SK-N-SH (cell line): ENCODE measurements at regions not wholly inside any gene's neighbourhood (a gene's known extent, or its start where the extent isn't known, plus 50 kb on each side); places are given as distances from the start of the nearest gene placed in this dataset.

Source experiments
- CTCF ChIA-PET: fragments of 300-600, 350-600 bp; formaldehyde crosslinking; extraction: SDS; loops from one replicate; lab custom pipeline; 2021; lab: Yijun Ruan, JAX
- POLR2A ChIA-PET: fragments of 350-600 bp; sonication (Branson Sonifier 250); formaldehyde crosslinking; extraction: SDS; loops from one replicate; lab custom pipeline; 2020; ENCODE audit warnings: antibody characterized with exemption, inconsistent platforms; lab: Yijun Ruan, JAX
- DNase-seq: peaks from one replicate; pipeline ENCODE4 v3.0.0; 2012
- H2AFZ ChIP-seq: fragments of 200-600 bp; sonication (generic); 2 replicates; pipeline ENCODE4 v1.8.1; 2016; ENCODE audit warnings: antibody characterized with exemption, mild to moderate bottlenecking, low read depth
- H3F3A ChIP-seq: fragments of 200-600 bp; sonication (generic); replicated peaks from 2 replicates; pipeline ENCODE3; 2016; ENCODE audit warnings: antibody characterized with exemption, mild to moderate bottlenecking; ENCODE audit not compliant: insufficient read depth
- H3K27ac ChIP-seq, 2 experiments: fragments of 200-500 bp in 1 of 2; fragments of 200-600 bp in 1 of 2; sonication (Bioruptor generic) in 1 of 2; sonication (generic), shearing (Covaris generic) in 1 of 2; 2 replicates each; pipeline versions ENCODE4 v1.5.1 to v1.6.1; 2014 to 2016; ENCODE audit warnings: low read depth in 2 of 2, inconsistent platforms in 1 of 2, low read length in 1 of 2, mild to moderate bottlenecking in 1 of 2, mixed read lengths in 1 of 2
- H3K27me3 ChIP-seq: fragments of 200-600 bp; sonication (generic), shearing (Covaris generic); 2 replicates; pipeline ENCODE4 v1.6.1; 2016; ENCODE audit warnings: mixed run types; ENCODE audit not compliant: insufficient read depth
- H3K36me3 ChIP-seq, 2 experiments: fragments of 200-500 bp in 1 of 2; fragments of 200-600 bp in 1 of 2; sonication (Bioruptor generic) in 1 of 2; sonication (generic) in 1 of 2; replicated peaks in 1 of 2; 2 replicates each; pipeline versions ENCODE3 to v1.5.1; 2014 to 2016; ENCODE audit warnings: low read length in 1 of 2, mild to moderate bottlenecking in 1 of 2; ENCODE audit not compliant: insufficient read depth in 2 of 2, control insufficient read depth in 1 of 2
- H3K4me1 ChIP-seq, 2 experiments: fragments of 200-500 bp in 1 of 2; fragments of 200-600 bp in 1 of 2; sonication (Bioruptor generic) in 1 of 2; sonication (generic), shearing (Covaris generic) in 1 of 2; 2 replicates each; pipeline versions ENCODE4 v1.5.1 to v1.6.1; 2014 to 2016; ENCODE audit warnings: low read depth in 1 of 2, low read length in 1 of 2, mixed run types in 1 of 2; ENCODE audit not compliant: insufficient read depth in 2 of 2, control insufficient read depth in 1 of 2
- H3K4me2 ChIP-seq: fragments of 200-600 bp; sonication (generic), shearing (Covaris generic); 2 replicates; pipeline ENCODE4 v1.6.1; 2017; ENCODE audit warnings: mixed run types
- H3K4me3 ChIP-seq, 2 experiments: fragments of 200-500 bp in 1 of 2; fragments of 200-600 bp in 1 of 2; sonication (Bioruptor generic) in 1 of 2; sonication (generic), shearing (Covaris generic) in 1 of 2; 2 replicates each; pipeline versions ENCODE4 v1.5.1 to v1.8.1; 2014 to 2016; ENCODE audit warnings: low read depth in 2 of 2, inconsistent platforms in 1 of 2, low read length in 1 of 2, mild to moderate bottlenecking in 1 of 2, mixed read lengths in 1 of 2, moderate library complexity in 1 of 2
- H3K79me2 ChIP-seq: fragments of 200-600 bp; sonication (generic); 2 replicates; pipeline ENCODE4 v1.8.1; 2017; ENCODE audit warnings: mild to moderate bottlenecking; ENCODE audit not compliant: insufficient read depth
- H3K9ac ChIP-seq: fragments of 200-600 bp; sonication (generic); 2 replicates; pipeline ENCODE4 v1.6.1; 2017; ENCODE audit warnings: mixed run types
- H3K9me2 ChIP-seq: fragments of 200-600 bp; sonication (generic); 2 replicates; pipeline ENCODE4 v1.6.1; 2017; ENCODE audit warnings: mixed run types
- H3K9me3 ChIP-seq: fragments of 200-600 bp; sonication (generic); 2 replicates; pipeline ENCODE4 v1.6.1; 2017; ENCODE audit warnings: mixed run types, mild to moderate bottlenecking, moderate library complexity
- H4K20me1 ChIP-seq: fragments of 200-600 bp; sonication (generic); 2 replicates; pipeline ENCODE4 v1.6.1; 2017; ENCODE audit warnings: mild to moderate bottlenecking, mixed run types; ENCODE audit not compliant: insufficient read depth
- EP300 ChIP-seq, 2 experiments: IDR thresholded peaks; 2 replicates each; pipeline versions ENCODE4 v1.4.0 to v1.6.1; 2012; ENCODE audit warnings: borderline replicate concordance in 1 of 2, low read depth in 1 of 2, low read length in 1 of 2
- FOXJ3 ChIP-seq: sonication (generic); formaldehyde crosslinking; IDR thresholded peaks from 2 replicates; pipeline ENCODE4 v1.5.1; 2020; ENCODE audit warnings: mild to moderate bottlenecking, missing genetic modification reagents
- GABPA ChIP-seq: IDR thresholded peaks from 2 replicates; pipeline ENCODE4 v1.4.0; 2012; ENCODE audit warnings: low read depth, mild to moderate bottlenecking
- GATA2 ChIP-seq: sonication (generic); formaldehyde crosslinking; IDR thresholded peaks from 2 replicates; pipeline ENCODE4 v1.5.0; 2020; ENCODE audit warnings: mild to moderate bottlenecking, missing genetic modification reagents
- JUND ChIP-seq: IDR thresholded peaks from 2 replicates; pipeline ENCODE4 v1.4.0; 2012
- MXI1 ChIP-seq: IDR thresholded peaks from 2 replicates; pipeline ENCODE4 v1.6.1; 2012; ENCODE audit warnings: mild to moderate bottlenecking, low read depth, low read length, improper control_type of control experiment
- NRF1 ChIP-seq: IDR thresholded peaks from 2 replicates; pipeline ENCODE4 v1.6.1; 2012; ENCODE audit warnings: low read depth, mild to moderate bottlenecking, low read length
- RCOR1 ChIP-seq: fragments of 150-350 bp; IDR thresholded peaks from 2 replicates; pipeline ENCODE4 v1.6.1; 2017; ENCODE audit warnings: antibody characterized with exemption, low read length
- SIN3A ChIP-seq: IDR thresholded peaks from 2 replicates; pipeline ENCODE4 v1.6.1; 2012; ENCODE audit warnings: low read depth, mild to moderate bottlenecking, low read length, moderate library complexity, borderline replicate concordance
- SMC3 ChIP-seq: IDR thresholded peaks from 2 replicates; pipeline ENCODE4 v1.6.1; 2012; ENCODE audit warnings: low read depth, low read length, improper control_type of control experiment
- TAF1 ChIP-seq: IDR thresholded peaks from 2 replicates; pipeline ENCODE4 v1.6.1; 2012; ENCODE audit warnings: low read depth, mild to moderate bottlenecking, low read length, moderate library complexity, borderline replicate concordance
- TCF12 ChIP-seq: IDR thresholded peaks from 2 replicates; pipeline ENCODE4 v1.4.0; 2012
- TEAD4 ChIP-seq: IDR thresholded peaks from 2 replicates; pipeline ENCODE4 v1.4.0; 2012; ENCODE audit warnings: mild to moderate bottlenecking, borderline replicate concordance; ENCODE audit not compliant: insufficient read depth
- YY1 ChIP-seq: IDR thresholded peaks from 2 replicates; pipeline ENCODE4 v1.4.0; 2012; ENCODE audit warnings: low read depth, mild to moderate bottlenecking
- WGBS: methylation state at CpG from one replicate; pipeline ENCODE4 v1.1.6; 2017; ENCODE audit warnings: low lambda C conversion rate; 5-methylcytosine and 5-hydroxymethylcytosine counted together
- TF ChIP-seq, protein P1 (sequence below): IDR thresholded peaks from 2 replicates; pipeline ENCODE4; 2012
- TF ChIP-seq, protein P2 (sequence below): fragments of 150-350 bp; IDR thresholded peaks from 2 replicates; pipeline ENCODE4 v1.6.1; 2017; ENCODE audit warnings: antibody characterized with exemption, low read length, low read depth, borderline replicate concordance
- TF ChIP-seq, protein P3 (sequence below): fragments of 200-600 bp; sonication (generic); IDR thresholded peaks from 2 replicates; pipeline ENCODE4 v1.6.1; 2017; ENCODE audit warnings: antibody characterized with exemption, mild to moderate bottlenecking, moderate library complexity
- TF ChIP-seq, protein P4 (sequence below): IDR thresholded peaks from 2 replicates; pipeline ENCODE4 v1.4.0; 2012; ENCODE audit warnings: low read depth, borderline replicate concordance
- TF ChIP-seq, protein P5 (sequence below): IDR thresholded peaks from 2 replicates; pipeline ENCODE4 v1.4.0; 2012; ENCODE audit warnings: low read depth, borderline replicate concordance

DNA sequence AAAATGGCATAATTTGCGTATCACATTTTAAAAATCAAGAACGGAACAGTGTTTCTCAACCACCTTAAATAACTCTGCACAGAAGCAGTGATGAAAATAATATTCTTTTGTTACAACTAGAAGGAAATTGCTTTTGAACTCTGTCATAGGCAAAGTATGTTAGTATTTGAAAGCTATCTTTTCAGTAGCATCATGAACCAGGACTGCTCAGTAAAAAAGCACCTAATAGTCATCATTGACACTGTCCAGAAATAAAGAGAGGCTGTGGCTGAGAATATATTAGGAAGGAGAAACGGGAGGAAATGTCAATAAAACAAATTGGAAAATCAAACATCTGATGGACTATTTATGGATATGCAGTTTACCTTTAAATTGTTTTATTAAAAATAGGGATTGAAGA is 237.2 kb upstream of the AKR1E2 start:
- Histone ChIP-seq H3K36me3 (no peaks in the 10 kb centered on the region), H3K9me3 (no peaks in the 10 kb centered on the region), H3F3A (no peaks in the 10 kb centered on the region)
- TF ChIP-seq JUND: peak; percentile 43; the same call in 1 of the 2 replicates
- TF ChIP-seq GATA2 (CRISPR knock-in tag): no peak
- TF ChIP-seq TCF12: peak; percentile 71
- TF ChIP-seq, protein P1, sequence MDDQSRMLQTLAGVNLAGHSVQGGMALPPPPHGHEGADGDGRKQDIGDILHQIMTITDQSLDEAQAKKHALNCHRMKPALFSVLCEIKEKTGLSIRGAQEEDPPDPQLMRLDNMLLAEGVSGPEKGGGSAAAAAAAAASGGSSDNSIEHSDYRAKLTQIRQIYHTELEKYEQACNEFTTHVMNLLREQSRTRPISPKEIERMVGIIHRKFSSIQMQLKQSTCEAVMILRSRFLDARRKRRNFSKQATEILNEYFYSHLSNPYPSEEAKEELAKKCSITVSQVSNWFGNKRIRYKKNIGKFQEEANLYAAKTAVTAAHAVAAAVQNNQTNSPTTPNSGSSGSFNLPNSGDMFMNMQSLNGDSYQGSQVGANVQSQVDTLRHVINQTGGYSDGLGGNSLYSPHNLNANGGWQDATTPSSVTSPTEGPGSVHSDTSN: peak; percentile 54; the same call in 1 of the 2 replicates
- no peak for TF ChIP-seq NRF1
- peak in 1 of 2 experiments; percentile 43; a peak in 1 of 4 replicates for TF ChIP-seq EP300 (IDR thresholded peaks at IDR 0.05; ENCODE audit: borderline replicate concordance in 1 of 2, low read depth in 1 of 2, low read length in 1 of 2)
- TF ChIP-seq, all 33 proteins: peak for 4
- WGBS: 77% methylated on average over 3 of the region's 3 CpGs
- H3K79me2 ChIP-seq: no peaks in the 10 kb centered on the region
- no peaks in the 10 kb centered on the region for H4K20me1 ChIP-seq
- no peaks in the 10 kb centered on the region for H3K9me2 ChIP-seq
- H3K4me2 ChIP-seq: no peak overlapping the region
- no peak overlapping the region for H3K9ac ChIP-seq
- peaks cover 2 to 10% of the 10 kb centered on the region in 2 experiments; a peak in 3 of 4 replicates for H3K4me1 ChIP-seq
- DNase-seq: no peak
- H3K27ac ChIP-seq: peak overlapping the region in 1 of 2 experiments; percentile 34; a peak in 1 of 4 replicates
- H3K27me3 ChIP-seq: no peaks in the 10 kb centered on the region
- no peak overlapping the region for H2AFZ ChIP-seq
- ChIA-PET POLR2A (no interaction called here), CTCF (interaction anchor here (1.2 to 1.3 kb wide), 2 partner anchors 12 to 20 kb away, joined by 3 to 4 read pairs; no protein-coding TSS in a partner anchor)
- H3K4me3 ChIP-seq: no peak overlapping the region

DNA sequence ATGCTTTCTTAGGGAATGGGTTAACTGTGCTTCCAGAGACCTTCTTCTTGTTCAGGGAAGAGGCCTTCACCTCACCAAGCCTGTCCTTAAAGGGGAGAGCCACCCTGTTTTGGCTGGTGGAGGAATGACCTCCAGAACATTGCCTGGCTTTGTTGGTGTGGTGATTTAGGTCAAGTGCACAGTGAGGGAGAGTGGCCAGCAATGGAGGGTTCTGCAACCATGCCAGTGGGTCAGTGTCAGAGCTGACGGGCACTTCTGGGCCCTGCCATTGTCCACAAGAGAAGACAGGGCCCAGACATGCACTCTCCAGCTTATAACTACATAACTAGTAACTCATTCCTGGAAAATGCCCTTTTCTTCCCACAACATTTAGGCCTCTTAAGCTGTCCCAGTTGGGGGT is 238.5 kb upstream of the AKR1E2 start:
- H3K4me1 ChIP-seq: peaks cover 2 to 10% of the 10 kb centered on the region in 2 experiments; a peak in 3 of 4 replicates
- H3K36me3 ChIP-seq: no peaks in the 10 kb centered on the region
- no peaks in the 10 kb centered on the region for H3K9me3 ChIP-seq
- H3K27me3 ChIP-seq: no peaks in the 10 kb centered on the region
- no peaks in the 10 kb centered on the region for H4K20me1 ChIP-seq
- H3F3A ChIP-seq: peaks cover 3% of the 10 kb centered on the region
- 71% methylated on average over 1 of the region's 1 CpG for WGBS
- H3K79me2 ChIP-seq: no peaks in the 10 kb centered on the region
- no peak overlapping the region for H3K4me3 ChIP-seq
- no peaks in the 10 kb centered on the region for H3K9me2 ChIP-seq
- no peak overlapping the region for H3K4me2 ChIP-seq
- peak overlapping the region; percentile 16 to 79; a peak in 2 of 4 replicates for H3K27ac ChIP-seq
- no peak overlapping the region for H3K9ac ChIP-seq
- ChIA-PET POLR2A (no interaction called here), CTCF (interaction anchor here (0.6 kb wide), 1 partner anchor 40 kb away, joined by 3 read pairs; no protein-coding TSS in a partner anchor)
- DNase-seq: no peak
- H2AFZ ChIP-seq: no peak overlapping the region
- TF ChIP-seq, protein P1: no peak
- TF ChIP-seq, protein P2, sequence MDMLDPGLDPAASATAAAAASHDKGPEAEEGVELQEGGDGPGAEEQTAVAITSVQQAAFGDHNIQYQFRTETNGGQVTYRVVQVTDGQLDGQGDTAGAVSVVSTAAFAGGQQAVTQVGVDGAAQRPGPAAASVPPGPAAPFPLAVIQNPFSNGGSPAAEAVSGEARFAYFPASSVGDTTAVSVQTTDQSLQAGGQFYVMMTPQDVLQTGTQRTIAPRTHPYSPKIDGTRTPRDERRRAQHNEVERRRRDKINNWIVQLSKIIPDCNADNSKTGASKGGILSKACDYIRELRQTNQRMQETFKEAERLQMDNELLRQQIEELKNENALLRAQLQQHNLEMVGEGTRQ: no peak
- TF ChIP-seq, protein P3, sequence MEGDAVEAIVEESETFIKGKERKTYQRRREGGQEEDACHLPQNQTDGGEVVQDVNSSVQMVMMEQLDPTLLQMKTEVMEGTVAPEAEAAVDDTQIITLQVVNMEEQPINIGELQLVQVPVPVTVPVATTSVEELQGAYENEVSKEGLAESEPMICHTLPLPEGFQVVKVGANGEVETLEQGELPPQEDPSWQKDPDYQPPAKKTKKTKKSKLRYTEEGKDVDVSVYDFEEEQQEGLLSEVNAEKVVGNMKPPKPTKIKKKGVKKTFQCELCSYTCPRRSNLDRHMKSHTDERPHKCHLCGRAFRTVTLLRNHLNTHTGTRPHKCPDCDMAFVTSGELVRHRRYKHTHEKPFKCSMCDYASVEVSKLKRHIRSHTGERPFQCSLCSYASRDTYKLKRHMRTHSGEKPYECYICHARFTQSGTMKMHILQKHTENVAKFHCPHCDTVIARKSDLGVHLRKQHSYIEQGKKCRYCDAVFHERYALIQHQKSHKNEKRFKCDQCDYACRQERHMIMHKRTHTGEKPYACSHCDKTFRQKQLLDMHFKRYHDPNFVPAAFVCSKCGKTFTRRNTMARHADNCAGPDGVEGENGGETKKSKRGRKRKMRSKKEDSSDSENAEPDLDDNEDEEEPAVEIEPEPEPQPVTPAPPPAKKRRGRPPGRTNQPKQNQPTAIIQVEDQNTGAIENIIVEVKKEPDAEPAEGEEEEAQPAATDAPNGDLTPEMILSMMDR: no peak
- TF ChIP-seq JUND (no peak), GABPA (no peak), TCF12 (no peak), YY1 (no peak), SMC3 (no peak), MXI1 (no peak), GATA2 (CRISPR knock-in tag) (no peak), RCOR1 (no peak), SIN3A (no peak), TEAD4 (no peak), NRF1 (no peak), FOXJ3 (no peak), TAF1 (no peak)
- TF ChIP-seq, protein P4, sequence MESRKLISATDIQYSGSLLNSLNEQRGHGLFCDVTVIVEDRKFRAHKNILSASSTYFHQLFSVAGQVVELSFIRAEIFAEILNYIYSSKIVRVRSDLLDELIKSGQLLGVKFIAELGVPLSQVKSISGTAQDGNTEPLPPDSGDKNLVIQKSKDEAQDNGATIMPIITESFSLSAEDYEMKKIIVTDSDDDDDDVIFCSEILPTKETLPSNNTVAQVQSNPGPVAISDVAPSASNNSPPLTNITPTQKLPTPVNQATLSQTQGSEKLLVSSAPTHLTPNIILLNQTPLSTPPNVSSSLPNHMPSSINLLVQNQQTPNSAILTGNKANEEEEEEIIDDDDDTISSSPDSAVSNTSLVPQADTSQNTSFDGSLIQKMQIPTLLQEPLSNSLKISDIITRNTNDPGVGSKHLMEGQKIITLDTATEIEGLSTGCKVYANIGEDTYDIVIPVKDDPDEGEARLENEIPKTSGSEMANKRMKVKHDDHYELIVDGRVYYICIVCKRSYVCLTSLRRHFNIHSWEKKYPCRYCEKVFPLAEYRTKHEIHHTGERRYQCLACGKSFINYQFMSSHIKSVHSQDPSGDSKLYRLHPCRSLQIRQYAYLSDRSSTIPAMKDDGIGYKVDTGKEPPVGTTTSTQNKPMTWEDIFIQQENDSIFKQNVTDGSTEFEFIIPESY: no peak
- TF ChIP-seq, protein P5, sequence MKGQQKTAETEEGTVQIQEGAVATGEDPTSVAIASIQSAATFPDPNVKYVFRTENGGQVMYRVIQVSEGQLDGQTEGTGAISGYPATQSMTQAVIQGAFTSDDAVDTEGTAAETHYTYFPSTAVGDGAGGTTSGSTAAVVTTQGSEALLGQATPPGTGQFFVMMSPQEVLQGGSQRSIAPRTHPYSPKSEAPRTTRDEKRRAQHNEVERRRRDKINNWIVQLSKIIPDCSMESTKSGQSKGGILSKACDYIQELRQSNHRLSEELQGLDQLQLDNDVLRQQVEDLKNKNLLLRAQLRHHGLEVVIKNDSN: no peak
